ENCODE measurements at regions not wholly inside any gene's neighbourhood (a gene's known extent, or its start where the extent isn't known, plus 50 kb on each side); places are given as distances from the start of the nearest gene placed in this dataset.
"Not testable (repeated sequence)": the region's sequence is repeated elsewhere in the genome, so short reads cannot be mapped to it uniquely, and the experiment has no call there.

DNA sequence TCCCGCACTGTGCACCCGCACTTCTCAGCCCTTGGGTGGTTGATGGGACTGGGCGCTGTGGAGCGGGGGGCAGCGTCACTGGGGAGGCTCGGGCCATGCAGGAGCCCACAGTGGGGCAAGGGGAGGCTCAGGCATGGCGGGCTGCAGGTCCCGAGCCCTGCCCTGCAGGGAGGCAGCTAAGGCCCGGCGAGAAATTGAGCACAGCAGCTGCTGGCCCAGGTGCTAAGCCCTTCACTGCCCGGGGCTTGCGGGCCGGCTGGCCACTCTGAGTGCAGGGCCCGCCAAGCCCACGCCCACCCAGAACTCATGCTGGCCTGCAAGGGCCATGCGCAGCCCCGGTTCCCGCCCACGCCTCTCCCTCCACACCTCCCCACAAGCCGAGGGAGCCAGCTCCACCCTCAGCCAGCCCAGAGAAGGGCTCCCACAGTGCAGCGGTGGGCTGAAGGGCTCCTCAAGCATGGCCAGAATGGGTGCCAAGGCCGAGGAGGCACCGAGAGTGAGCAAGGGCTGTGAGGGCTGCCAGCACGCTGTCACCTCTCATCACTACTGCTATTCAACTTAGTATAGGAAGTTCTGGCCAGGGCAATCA, 60.3 kb upstream of the FBXL17 start:
- not testable (repeated sequence) for DNase-seq (ENCODE audit: low spot score)

DNA sequence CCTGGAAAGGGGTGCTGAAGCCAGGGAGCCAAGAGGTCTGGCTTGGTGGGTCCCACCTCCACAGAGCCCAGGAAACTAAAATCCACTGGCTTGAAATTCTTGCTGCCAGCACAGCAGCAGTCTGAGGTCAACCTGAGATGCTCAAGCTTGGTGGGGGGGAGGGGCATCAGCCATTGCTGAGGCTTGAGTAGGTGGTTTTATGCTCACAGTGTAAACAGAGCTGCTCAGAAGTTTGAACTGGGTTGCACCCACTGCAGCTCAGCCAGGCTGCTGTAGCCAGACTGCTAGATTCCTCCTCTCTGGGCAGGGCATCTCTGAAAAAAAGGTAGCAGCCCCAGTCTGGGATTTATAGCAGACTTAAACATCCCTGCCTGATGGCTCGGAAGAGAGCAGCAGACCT, 55.5 kb upstream of the FBXL17 start:
- no peak for DNase-seq (ENCODE audit: low spot score)

DNA sequence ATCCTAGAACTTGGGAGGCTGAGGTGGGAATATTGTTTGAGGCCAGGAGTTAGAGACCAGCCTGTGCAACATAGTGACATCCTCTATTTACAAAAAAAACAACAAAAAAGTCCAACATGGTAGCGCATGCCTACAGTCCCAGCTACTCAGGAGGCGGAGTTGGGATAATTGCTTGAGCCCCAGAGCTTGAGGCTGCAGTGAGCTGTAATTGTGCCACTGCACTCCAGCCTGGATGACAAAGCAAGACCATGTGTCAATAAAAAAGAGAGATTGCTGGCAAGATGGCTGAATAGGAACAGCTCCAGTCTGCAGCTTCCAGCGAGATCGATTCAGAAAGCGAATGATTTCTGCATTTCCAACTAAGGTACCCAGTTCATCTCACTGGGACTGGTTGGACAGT, 54.8 kb upstream of the FBXL17 start:
- DNase-seq (ENCODE audit: low spot score) = no peak

DNA sequence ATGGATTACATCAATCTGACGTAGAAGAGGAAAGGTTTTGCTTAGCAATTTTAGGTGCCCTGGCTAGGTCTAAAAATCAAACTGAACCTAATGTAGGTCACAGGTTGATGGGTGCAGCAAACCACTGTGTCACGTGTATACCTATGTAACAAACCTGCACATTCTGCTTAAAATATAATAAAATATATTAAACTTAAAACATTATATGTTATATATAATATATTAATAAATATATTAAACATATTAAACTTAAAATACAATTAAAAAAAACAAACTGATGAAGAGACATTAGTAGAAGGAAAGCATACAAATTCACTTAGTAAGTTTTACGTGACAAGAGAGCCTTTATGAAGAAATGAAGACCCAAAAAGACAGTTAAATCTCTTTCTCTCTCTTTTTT, 51.7 kb upstream of the FBXL17 start:
- DNase-seq (ENCODE audit: low spot score) = no peak

DNA sequence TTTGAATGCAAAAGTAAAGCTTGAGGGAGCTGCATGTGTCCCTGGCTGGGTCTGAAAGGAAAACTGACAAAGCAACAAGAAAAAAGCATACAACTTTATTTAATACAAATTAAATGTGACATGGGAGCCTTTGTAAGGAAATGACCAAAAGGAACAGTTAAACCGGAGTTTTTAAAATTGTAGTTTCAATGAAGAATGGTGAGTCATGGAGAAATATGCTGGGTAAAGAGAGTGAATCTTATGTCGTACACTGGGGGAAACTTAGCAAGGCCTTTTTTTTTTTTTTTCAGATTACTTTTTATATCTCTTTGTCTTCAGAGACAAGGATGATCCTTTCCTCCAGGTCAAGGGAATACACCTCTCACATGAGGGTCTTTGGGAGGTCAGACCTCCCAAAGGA, 50.1 kb upstream of the FBXL17 start:
- DNase-seq (ENCODE audit: low spot score) = no peak

Data from NAMALWA (cell line).